CD8-positive, alpha-beta memory T cell (primary cell): ENCODE measurements at regions not wholly inside any gene's neighbourhood (a gene's known extent, or its start where the extent isn't known, plus 50 kb on each side); places are given as distances from the start of the nearest gene placed in this dataset.

Source experiments
- CTCF ChIA-PET: fragments of 350-600 bp; sonication (Branson Sonifier 250); formaldehyde crosslinking; loops from one replicate; lab custom pipeline; 2021; ENCODE audit warnings: antibody characterized with exemption; lab: Charles Lee
- POLR2A ChIA-PET: fragments of 350-600 bp; sonication (Branson Sonifier 250); formaldehyde crosslinking; loops from one replicate; lab custom pipeline; 2021; ENCODE audit warnings: antibody characterized with exemption; lab: Charles Lee
- DNase-seq, 5 donors: peaks; one replicate each; pipeline versions ENCODE4 v3.0.0 to v3.0.0-alpha.2; 2020 to 2022; ENCODE audit warnings: mixed read lengths in 1 of 5
- H3K27ac ChIP-seq: one replicate; pipeline ENCODE4 v1.7.0; 2013; ENCODE audit warnings: low read depth, mild to moderate bottlenecking, low read length, moderate library complexity
- H3K27me3 ChIP-seq: 2 replicates; pipeline ENCODE4 v1.7.0; 2013; ENCODE audit warnings: low read length, mild to moderate bottlenecking; ENCODE audit not compliant: insufficient read depth, poor library complexity, severe bottlenecking
- H3K36me3 ChIP-seq: 2 replicates; pipeline ENCODE4 v1.7.0; 2013; ENCODE audit warnings: mild to moderate bottlenecking, low read length, moderate library complexity; ENCODE audit not compliant: insufficient read depth
- H3K4me1 ChIP-seq: 2 replicates; pipeline ENCODE4 v1.7.0; 2013; ENCODE audit warnings: mild to moderate bottlenecking, low read length, moderate library complexity; ENCODE audit not compliant: insufficient read depth
- H3K4me3 ChIP-seq: 2 replicates; pipeline ENCODE4 v1.7.0; 2013; ENCODE audit warnings: mild to moderate bottlenecking, low read length
- H3K9me3 ChIP-seq: 2 replicates; pipeline ENCODE4 v1.7.0; 2013; ENCODE audit warnings: mild to moderate bottlenecking, low read length
- H3K27ac Mint-ChIP-seq, 8 donors: one replicate each; pipeline ENCODE4 v1.8.0; 2020 to 2021; ENCODE audit warnings: mixed read lengths in 8 of 8, mild to moderate bottlenecking in 6 of 8, inconsistent platforms in 3 of 8, moderate library complexity in 3 of 8
- H3K27me3 Mint-ChIP-seq, 2 donors: one replicate each; pipeline ENCODE4 v1.8.0; 2020 to 2021; ENCODE audit warnings: mixed read lengths in 2 of 2, mild to moderate bottlenecking in 1 of 2, moderate library complexity in 1 of 2
- H3K36me3 Mint-ChIP-seq, 3 donors: one replicate each; pipeline ENCODE4 v1.8.0; 2020 to 2021; ENCODE audit warnings: mixed read lengths in 3 of 3, inconsistent platforms in 1 of 3, mild to moderate bottlenecking in 1 of 3
- H3K4me1 Mint-ChIP-seq, 3 donors: one replicate each; pipeline ENCODE4 v1.8.0; 2020 to 2021; ENCODE audit warnings: mixed read lengths in 3 of 3, inconsistent platforms in 1 of 3, mild to moderate bottlenecking in 1 of 3
- H3K4me3 Mint-ChIP-seq, 7 donors: one replicate each; pipeline ENCODE4 v1.8.0; 2020 to 2021; ENCODE audit warnings: mixed read lengths in 7 of 7, mild to moderate bottlenecking in 6 of 7, moderate library complexity in 4 of 7, inconsistent platforms in 2 of 7
- H3K9me3 Mint-ChIP-seq, 5 donors: one replicate each; pipeline ENCODE4 v1.8.0; 2020 to 2022; ENCODE audit warnings: mixed read lengths in 5 of 5, mild to moderate bottlenecking in 3 of 5, moderate library complexity in 2 of 5, inconsistent platforms in 1 of 5

DNA sequence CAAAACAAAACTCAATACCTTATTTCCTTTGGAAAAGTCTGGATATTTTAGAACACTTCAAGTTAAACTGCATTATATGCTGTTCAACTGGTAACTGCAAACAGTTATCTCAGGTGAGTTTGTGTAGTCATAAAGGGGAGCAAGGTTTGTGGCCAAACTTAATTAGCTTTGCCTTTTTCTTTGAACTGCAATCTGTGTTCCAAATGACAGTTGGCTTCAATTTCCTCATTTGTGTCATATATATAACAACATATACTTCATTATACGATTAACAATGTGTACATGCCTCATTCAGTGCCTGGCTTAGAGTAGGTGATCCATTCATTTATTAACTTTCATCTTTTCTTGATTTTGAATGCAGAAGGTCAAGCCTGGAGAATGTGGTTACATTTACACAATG, 55.8 kb downstream of the KCNE4 start:
- H3K4me1 Mint-ChIP-seq = no peaks in the 10 kb centered on the region
- ChIA-PET CTCF (no interaction called here), POLR2A (no interaction called here)
- Histone ChIP-seq H3K27ac (no peak overlapping the region), H3K4me3 (no peak overlapping the region), H3K9me3 (no peaks in the 10 kb centered on the region), H3K27me3 (no peaks in the 10 kb centered on the region), H3K36me3 (no peaks in the 10 kb centered on the region), H3K4me1 (no peaks in the 10 kb centered on the region)
- H3K36me3 Mint-ChIP-seq = no peaks in the 10 kb centered on the region
- no peak for DNase-seq
- peaks cover 0 to 3% of the 10 kb centered on the region in 2 donors for H3K27me3 Mint-ChIP-seq
- H3K4me3 Mint-ChIP-seq = no peak overlapping the region
- H3K9me3 Mint-ChIP-seq = peaks cover 0 to 2% (median 0%) of the 10 kb centered on the region in 5 donors
- no peak overlapping the region for H3K27ac Mint-ChIP-seq

DNA sequence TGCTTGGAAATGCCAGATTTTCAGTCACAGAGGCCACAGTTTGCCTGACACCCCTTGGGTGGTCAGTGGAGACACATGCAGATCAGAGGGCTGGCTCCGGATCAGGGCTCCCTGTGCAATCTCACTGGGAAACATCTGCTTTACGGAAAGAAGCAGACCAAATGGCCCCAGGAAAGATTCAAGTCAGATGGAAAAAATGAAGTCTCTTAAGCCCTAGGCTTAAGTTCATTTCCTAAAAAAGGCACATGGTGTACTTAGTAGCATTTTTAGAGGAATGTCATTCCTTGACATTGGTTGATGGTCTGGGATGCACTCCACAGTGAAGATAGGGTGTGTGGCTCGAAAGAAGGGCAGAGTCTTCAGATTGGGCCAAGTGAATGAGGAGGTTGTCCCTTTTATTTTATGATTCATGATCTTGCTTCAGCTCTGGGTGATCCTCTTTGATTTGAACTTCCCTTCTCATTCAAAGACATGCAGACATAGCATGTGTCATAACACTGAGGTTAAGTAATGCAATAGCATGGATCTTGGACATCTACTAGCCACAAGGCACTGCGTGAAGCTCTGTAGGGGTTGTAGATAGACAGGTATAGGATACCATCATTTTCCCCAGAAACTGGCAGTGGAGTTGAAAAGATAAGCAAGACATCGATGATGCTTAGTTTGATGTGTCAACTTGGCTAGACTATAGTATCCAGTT, 56.5 kb downstream of the KCNE4 start:
- Histone ChIP-seq H3K4me1 (no peaks in the 10 kb centered on the region), H3K9me3 (no peaks in the 10 kb centered on the region), H3K36me3 (no peaks in the 10 kb centered on the region), H3K4me3 (no peak overlapping the region), H3K27me3 (no peaks in the 10 kb centered on the region), H3K27ac (no peak overlapping the region)
- CTCF ChIA-PET = no interaction called here
- POLR2A ChIA-PET = no interaction called here
- peaks cover 0 to 3% of the 10 kb centered on the region in 2 donors for H3K27me3 Mint-ChIP-seq
- no peak overlapping the region for H3K27ac Mint-ChIP-seq
- H3K4me1 Mint-ChIP-seq = no peaks in the 10 kb centered on the region
- peaks cover 0 to 2% (median 0%) of the 10 kb centered on the region in 5 donors for H3K9me3 Mint-ChIP-seq
- DNase-seq = no peak
- no peak overlapping the region for H3K4me3 Mint-ChIP-seq
- H3K36me3 Mint-ChIP-seq = no peaks in the 10 kb centered on the region

DNA sequence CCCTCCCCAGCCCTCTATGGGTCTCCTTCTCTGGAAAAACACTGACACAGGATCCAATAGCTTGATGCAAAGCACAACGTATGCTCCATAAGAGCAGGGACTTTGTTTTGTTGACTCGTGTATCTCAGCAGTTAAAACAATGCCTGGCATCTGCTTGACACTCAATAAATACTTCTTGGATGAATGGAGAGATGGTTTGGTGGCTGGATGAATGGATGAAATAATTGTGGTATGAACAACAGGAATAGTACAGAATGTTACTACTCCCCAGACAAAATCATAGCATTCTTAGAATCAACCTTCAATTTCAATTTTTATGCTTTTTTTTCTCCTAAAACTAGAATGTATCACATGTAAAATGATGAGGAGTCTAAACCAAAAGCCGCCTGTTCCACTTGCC, 57.4 kb downstream of the KCNE4 start:
- Mint-ChIP-seq H3K4me1 (no peaks in the 10 kb centered on the region), H3K27ac (no peak overlapping the region), H3K4me3 (no peak overlapping the region), H3K9me3 (peaks cover 0 to 2% (median 0%) of the 10 kb centered on the region in 5 donors), H3K27me3 (peaks cover 0 to 3% of the 10 kb centered on the region in 2 donors), H3K36me3 (no peaks in the 10 kb centered on the region)
- H3K4me3 ChIP-seq = no peak overlapping the region
- no peaks in the 10 kb centered on the region for H3K9me3 ChIP-seq
- H3K36me3 ChIP-seq = no peaks in the 10 kb centered on the region
- H3K27me3 ChIP-seq = no peaks in the 10 kb centered on the region
- H3K27ac ChIP-seq = no peak overlapping the region
- H3K4me1 ChIP-seq = no peaks in the 10 kb centered on the region
- DNase-seq = no peak
- ChIA-PET POLR2A (no interaction called here), CTCF (no interaction called here)

DNA sequence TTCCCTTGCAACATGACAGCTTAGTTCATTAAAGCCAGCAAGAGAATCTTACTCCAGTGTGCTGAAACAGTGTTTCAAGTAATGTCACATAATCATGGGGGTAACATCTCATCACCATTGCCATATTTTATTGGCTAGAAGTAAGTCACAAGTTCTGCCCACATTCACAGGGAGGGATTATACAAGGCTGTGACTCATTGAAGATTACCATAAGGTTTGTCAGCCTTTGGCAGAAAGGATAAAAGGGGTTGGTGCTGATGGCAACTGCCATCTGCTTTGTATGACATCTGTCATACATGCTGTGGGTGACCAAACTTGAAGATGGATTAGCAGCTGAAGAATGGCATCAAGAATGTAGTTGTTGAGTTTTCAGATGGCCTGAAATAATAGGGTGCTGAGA, 61.2 kb downstream of the KCNE4 start:
- Histone ChIP-seq H3K36me3 (no peaks in the 10 kb centered on the region), H3K4me3 (no peak overlapping the region), H3K27me3 (no peaks in the 10 kb centered on the region), H3K4me1 (no peaks in the 10 kb centered on the region), H3K27ac (no peak overlapping the region), H3K9me3 (no peaks in the 10 kb centered on the region)
- no peaks in the 10 kb centered on the region for H3K4me1 Mint-ChIP-seq
- ChIA-PET POLR2A (no interaction called here), CTCF (no interaction called here)
- H3K9me3 Mint-ChIP-seq = peaks cover 0 to 2% (median 0%) of the 10 kb centered on the region in 5 donors
- H3K36me3 Mint-ChIP-seq = no peaks in the 10 kb centered on the region
- no peak overlapping the region for H3K27ac Mint-ChIP-seq
- H3K4me3 Mint-ChIP-seq = no peak overlapping the region
- DNase-seq = no peak
- peaks cover 0 to 3% of the 10 kb centered on the region in 2 donors for H3K27me3 Mint-ChIP-seq

DNA sequence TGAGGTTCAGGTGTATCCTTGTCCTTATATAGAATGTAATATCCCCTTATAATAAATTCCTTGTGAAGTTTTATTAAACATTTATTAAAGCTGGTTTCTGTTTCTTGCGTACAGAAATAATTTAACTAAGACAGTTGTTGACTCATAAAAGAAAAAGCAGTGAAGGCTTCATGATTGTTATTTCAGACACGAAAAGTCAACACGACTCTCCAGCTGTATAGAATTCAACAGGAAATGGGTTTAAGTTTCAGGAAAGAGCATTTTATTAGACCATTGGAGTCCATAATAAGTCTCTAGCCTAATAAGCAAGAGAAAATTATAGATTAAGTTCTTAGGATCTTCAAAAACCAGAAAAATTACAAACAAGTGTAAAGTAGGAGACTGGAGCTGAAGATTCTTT, 62.2 kb downstream of the KCNE4 start:
- ChIA-PET CTCF (no interaction called here), POLR2A (no interaction called here)
- Mint-ChIP-seq H3K36me3 (no peaks in the 10 kb centered on the region), H3K4me3 (no peak overlapping the region), H3K4me1 (no peaks in the 10 kb centered on the region), H3K9me3 (peaks cover 0 to 2% (median 0%) of the 10 kb centered on the region in 5 donors), H3K27me3 (peaks cover 0 to 3% of the 10 kb centered on the region in 2 donors), H3K27ac (no peak overlapping the region)
- no peaks in the 10 kb centered on the region for H3K4me1 ChIP-seq
- no peak for DNase-seq
- H3K36me3 ChIP-seq = no peaks in the 10 kb centered on the region
- no peak overlapping the region for H3K27ac ChIP-seq
- no peaks in the 10 kb centered on the region for H3K27me3 ChIP-seq
- no peaks in the 10 kb centered on the region for H3K9me3 ChIP-seq
- no peak overlapping the region for H3K4me3 ChIP-seq

DNA sequence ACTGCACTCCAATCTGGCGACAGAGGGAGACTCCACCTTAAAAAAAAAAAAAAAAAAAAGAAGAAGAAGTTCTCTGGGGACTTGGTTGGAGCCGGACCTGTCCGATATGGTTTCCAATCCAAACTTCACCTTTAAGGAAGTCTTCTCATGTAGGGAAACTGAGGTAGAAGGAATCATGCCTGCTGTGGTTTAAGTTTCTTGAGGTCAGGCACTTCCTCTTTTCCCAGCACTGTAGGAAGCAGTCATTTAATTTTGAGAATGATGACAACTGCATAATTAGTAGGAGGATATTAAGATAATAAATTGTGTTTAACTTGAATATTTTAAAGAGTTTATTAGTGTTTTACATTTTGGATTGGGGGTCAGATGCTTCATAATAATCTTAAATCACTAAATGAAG, 62.9 kb downstream of the KCNE4 start:
- H3K27me3 Mint-ChIP-seq = peaks cover 0 to 3% of the 10 kb centered on the region in 2 donors
- Histone ChIP-seq H3K9me3 (no peaks in the 10 kb centered on the region), H3K4me3 (no peak overlapping the region), H3K36me3 (no peaks in the 10 kb centered on the region), H3K27me3 (no peaks in the 10 kb centered on the region), H3K4me1 (no peaks in the 10 kb centered on the region), H3K27ac (no peak overlapping the region)
- H3K27ac Mint-ChIP-seq = no peak overlapping the region
- no peak overlapping the region for H3K4me3 Mint-ChIP-seq
- peaks cover 0 to 1% (median 0%) of the 10 kb centered on the region in 5 donors for H3K9me3 Mint-ChIP-seq
- DNase-seq = no peak
- H3K4me1 Mint-ChIP-seq = no peaks in the 10 kb centered on the region
- POLR2A ChIA-PET = no interaction called here
- CTCF ChIA-PET = no interaction called here
- H3K36me3 Mint-ChIP-seq = no peaks in the 10 kb centered on the region

DNA sequence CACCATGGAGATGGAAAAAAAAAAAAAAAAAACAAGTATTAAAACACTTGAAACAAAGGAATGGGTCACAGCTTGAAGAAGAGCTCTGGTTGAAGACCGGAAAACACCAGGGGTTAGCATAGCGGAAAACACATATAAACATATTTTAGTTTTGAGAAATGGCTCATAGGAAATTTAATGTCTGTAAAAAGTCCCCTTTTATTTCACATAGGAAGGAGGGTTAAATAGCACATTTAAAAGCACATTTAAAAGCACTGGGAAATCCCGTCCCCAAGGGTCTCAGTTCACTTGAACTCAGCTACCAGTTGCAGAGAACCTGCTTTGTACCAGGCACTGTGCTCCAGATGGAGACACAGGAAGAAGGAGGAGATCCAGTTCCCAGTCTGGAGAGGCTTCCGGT, 65.5 kb downstream of the KCNE4 start:
- CTCF ChIA-PET = no interaction called here
- H3K27ac Mint-ChIP-seq = no peak overlapping the region

DNA sequence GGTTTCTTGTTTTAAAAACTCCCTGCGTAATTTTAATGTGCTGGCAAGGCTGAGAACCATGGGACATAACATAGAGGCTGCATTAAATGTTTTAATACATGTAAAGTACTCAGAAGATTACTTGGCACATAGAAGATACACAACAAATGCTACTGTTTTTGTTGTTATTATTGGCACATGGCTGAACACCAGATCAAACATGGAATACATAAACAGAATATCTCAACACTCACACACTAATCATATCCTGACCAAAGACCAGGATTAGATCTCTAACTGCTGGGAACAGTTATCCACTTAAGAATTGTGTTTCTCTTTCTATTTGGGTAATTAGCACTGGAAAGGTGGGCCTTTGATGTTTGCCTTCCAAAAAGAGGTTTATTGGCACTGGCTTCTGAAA, 69.3 kb downstream of the KCNE4 start:
- no peak overlapping the region for H3K27ac ChIP-seq
- no peak overlapping the region for H3K27ac Mint-ChIP-seq
- DNase-seq = no peak
- CTCF ChIA-PET = no interaction called here
- H3K9me3 ChIP-seq = no peaks in the 10 kb centered on the region
- H3K9me3 Mint-ChIP-seq = peaks cover 0 to 1% (median 0%) of the 10 kb centered on the region in 5 donors
- H3K36me3 ChIP-seq = no peaks in the 10 kb centered on the region
- H3K27me3 ChIP-seq = no peaks in the 10 kb centered on the region
- H3K27me3 Mint-ChIP-seq = no peaks in the 10 kb centered on the region
- H3K4me3 ChIP-seq = no peak overlapping the region
- H3K36me3 Mint-ChIP-seq = no peaks in the 10 kb centered on the region
- H3K4me3 Mint-ChIP-seq = no peak overlapping the region
- POLR2A ChIA-PET = no interaction called here
- H3K4me1 ChIP-seq = no peaks in the 10 kb centered on the region
- H3K4me1 Mint-ChIP-seq = no peaks in the 10 kb centered on the region

More for the DNA sequence above, 65.5 kb downstream of the KCNE4 start:
- Mint-ChIP-seq H3K27me3 (peaks cover 0 to 1% of the 10 kb centered on the region in 2 donors), H3K36me3 (no peaks in the 10 kb centered on the region), H3K4me3 (no peak overlapping the region), H3K4me1 (no peaks in the 10 kb centered on the region), H3K9me3 (peaks cover 0 to 1% (median 0%) of the 10 kb centered on the region in 5 donors)
- no peaks in the 10 kb centered on the region for H3K9me3 ChIP-seq
- no peak for DNase-seq
- no peak overlapping the region for H3K4me3 ChIP-seq
- POLR2A ChIA-PET = no interaction called here
- no peaks in the 10 kb centered on the region for H3K4me1 ChIP-seq
- no peaks in the 10 kb centered on the region for H3K27me3 ChIP-seq
- no peaks in the 10 kb centered on the region for H3K36me3 ChIP-seq
- H3K27ac ChIP-seq = no peak overlapping the region
